Kidney (tissue), 13 donors: ENCODE measurements at regions not wholly inside any gene's neighbourhood (a gene's known extent, or its start where the extent isn't known, plus 50 kb on each side); places are given as distances from the start of the nearest gene placed in this dataset.

Experiments used
- DNase-seq, 5 donors: peaks; one replicate each; pipeline ENCODE4 v3.0.0-alpha.2; 2013 to 2020
- FAIRE-seq: peaks from 2 replicates; lab custom pipeline; 2012; peaks lifted over from hg19 to GRCh38; lab: Jason Lieb, UNC
- H3K27ac ChIP-seq, 2 donors: one replicate each; pipeline ENCODE4 v1.7.0; 2013; ENCODE audit warnings: low read depth in 2 of 2, low read length in 2 of 2, inconsistent platforms in 1 of 2
- H3K27me3 ChIP-seq: one replicate; pipeline ENCODE4 v1.7.1; 2013; ENCODE audit warnings: low read length, inconsistent platforms; ENCODE audit not compliant: control insufficient read depth, insufficient read depth
- H3K36me3 ChIP-seq, 3 donors: one replicate each; pipeline versions ENCODE4 v1.7.0 to v1.7.1; 2013; ENCODE audit warnings: low read length in 3 of 3, control low read depth in 1 of 3, inconsistent platforms in 1 of 3; ENCODE audit not compliant: insufficient read depth in 3 of 3, control insufficient read depth in 2 of 3
- H3K4me1 ChIP-seq, 3 donors: one replicate each; pipeline versions ENCODE4 v1.7.0 to v1.7.1; 2013; ENCODE audit warnings: low read length in 3 of 3, inconsistent platforms in 1 of 3, low read depth in 1 of 3; ENCODE audit not compliant: control insufficient read depth in 2 of 3, insufficient read depth in 2 of 3
- H3K4me3 ChIP-seq, 3 donors: one replicate each; pipeline versions ENCODE4 v1.7.0 to v1.8.1; 2013; ENCODE audit warnings: low read length in 3 of 3, control low read depth in 1 of 3, inconsistent platforms in 1 of 3
- H3K9ac ChIP-seq, 3 donors: one replicate each; pipeline versions ENCODE4 v1.7.0 to v1.7.1; 2013; ENCODE audit warnings: low read length in 3 of 3, control low read depth in 1 of 3, inconsistent platforms in 1 of 3
- H3K9me3 ChIP-seq, 3 donors: one replicate each; pipeline versions ENCODE4 v1.7.0 to v1.7.1; 2013; ENCODE audit warnings: low read length in 3 of 3, control low read depth in 1 of 3, inconsistent platforms in 1 of 3; ENCODE audit not compliant: control insufficient read depth in 2 of 3, insufficient read depth in 1 of 3
- intact Hi-C: fragments of 100-400 bp; cut with DNase I; formaldehyde crosslinking; loops from one replicate; pipeline ENCODE4 v1.11.1; 2022
- TF ChIP-seq, protein P1 (sequence below): IDR thresholded peaks from 3 replicates; pipeline ENCODE4 v1.5.1; 2012; ENCODE audit warnings: mild to moderate bottlenecking, moderate library complexity, borderline replicate concordance; ENCODE audit not compliant: insufficient read depth; ENCODE audit errors: extremely low read depth
- donor health status: control.
- donor health status: control.
- donor health status: control.
- donor health status: control.
- donor health status: control.
- donor health status: DM: yes; HTN: yes; CAD: no.
- donor health status: Normal renal cell carcinoma (clear cell type).

DNA sequence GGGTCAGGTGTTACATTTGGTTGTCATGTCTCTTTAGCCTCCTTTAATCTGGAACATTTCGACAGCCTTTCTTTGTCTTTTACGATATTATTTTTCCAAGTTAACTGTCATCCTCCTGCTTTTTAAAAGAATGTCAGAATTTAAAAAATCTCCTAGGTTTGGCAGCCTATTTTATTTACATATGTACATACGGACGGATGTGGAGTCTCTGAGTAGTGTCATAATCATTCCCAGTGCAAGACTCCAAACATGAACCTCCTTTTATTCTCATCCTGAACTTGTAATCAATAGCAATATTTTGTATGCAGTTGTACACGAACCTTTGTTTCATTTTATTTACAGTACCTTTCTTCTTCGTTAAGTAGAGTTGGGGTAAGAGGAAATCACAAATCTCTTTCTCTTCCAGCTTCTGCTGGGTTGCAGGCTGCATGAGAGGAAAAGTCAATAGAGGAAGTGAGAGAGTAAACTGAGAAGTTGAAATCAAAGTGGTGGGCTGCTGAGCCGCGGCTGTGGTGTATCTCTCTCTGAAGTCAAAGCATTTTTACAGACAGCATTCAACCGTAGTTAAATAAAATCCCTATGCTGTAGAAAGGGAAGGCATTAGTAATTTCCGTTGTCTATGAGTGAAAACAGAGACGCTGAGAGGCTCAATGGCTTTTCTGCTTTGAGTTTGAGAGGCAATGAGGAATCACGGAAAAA lies 53.9 kb upstream of the RPS6KA3 start:
- no peaks in the 10 kb centered on the region for H3K4me1 ChIP-seq
- H3K9ac ChIP-seq: no peak overlapping the region
- H3K36me3 ChIP-seq: no peaks in the 10 kb centered on the region
- intact Hi-C loops: no loop called here
- FAIRE-seq (no peak), DNase-seq (peak in 1 of 5 donors; percentile 4)
- no peaks in the 10 kb centered on the region for H3K9me3 ChIP-seq
- TF ChIP-seq, protein P1, sequence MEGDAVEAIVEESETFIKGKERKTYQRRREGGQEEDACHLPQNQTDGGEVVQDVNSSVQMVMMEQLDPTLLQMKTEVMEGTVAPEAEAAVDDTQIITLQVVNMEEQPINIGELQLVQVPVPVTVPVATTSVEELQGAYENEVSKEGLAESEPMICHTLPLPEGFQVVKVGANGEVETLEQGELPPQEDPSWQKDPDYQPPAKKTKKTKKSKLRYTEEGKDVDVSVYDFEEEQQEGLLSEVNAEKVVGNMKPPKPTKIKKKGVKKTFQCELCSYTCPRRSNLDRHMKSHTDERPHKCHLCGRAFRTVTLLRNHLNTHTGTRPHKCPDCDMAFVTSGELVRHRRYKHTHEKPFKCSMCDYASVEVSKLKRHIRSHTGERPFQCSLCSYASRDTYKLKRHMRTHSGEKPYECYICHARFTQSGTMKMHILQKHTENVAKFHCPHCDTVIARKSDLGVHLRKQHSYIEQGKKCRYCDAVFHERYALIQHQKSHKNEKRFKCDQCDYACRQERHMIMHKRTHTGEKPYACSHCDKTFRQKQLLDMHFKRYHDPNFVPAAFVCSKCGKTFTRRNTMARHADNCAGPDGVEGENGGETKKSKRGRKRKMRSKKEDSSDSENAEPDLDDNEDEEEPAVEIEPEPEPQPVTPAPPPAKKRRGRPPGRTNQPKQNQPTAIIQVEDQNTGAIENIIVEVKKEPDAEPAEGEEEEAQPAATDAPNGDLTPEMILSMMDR: no peak
- H3K4me3 ChIP-seq: no peak overlapping the region
- H3K27ac ChIP-seq: no peak overlapping the region
- peaks cover 7% of the 10 kb centered on the region for H3K27me3 ChIP-seq

DNA sequence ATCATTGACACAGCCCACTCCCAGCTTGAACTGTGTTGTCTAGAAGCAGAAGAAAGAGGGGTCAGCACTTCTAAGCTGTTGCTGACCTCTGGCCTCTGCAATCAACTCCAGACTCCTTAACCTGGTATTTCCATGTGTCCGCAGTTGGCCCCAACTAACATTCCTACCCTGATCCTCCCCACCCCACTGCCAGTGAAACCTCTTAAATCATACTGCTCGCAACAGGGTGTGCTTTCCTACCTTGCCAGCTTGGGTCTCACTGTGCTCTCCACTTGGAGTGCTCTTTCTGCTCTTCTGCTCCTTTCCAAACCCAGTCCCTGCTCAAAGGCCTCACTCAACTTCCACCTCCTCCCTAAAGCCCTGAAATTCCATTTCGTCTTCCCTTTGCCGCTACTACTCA lies 52.3 kb upstream of the RPS6KA3 start:
- Histone ChIP-seq H3K9me3 (no peaks in the 10 kb centered on the region), H3K27me3 (peaks cover 7% of the 10 kb centered on the region), H3K4me1 (no peaks in the 10 kb centered on the region), H3K36me3 (no peaks in the 10 kb centered on the region), H3K9ac (no peak overlapping the region), H3K27ac (no peak overlapping the region), H3K4me3 (no peak overlapping the region)
- TF ChIP-seq, protein P1: no peak
- FAIRE-seq (no peak), DNase-seq (no peak)
- intact Hi-C loops: no loop called here

DNA sequence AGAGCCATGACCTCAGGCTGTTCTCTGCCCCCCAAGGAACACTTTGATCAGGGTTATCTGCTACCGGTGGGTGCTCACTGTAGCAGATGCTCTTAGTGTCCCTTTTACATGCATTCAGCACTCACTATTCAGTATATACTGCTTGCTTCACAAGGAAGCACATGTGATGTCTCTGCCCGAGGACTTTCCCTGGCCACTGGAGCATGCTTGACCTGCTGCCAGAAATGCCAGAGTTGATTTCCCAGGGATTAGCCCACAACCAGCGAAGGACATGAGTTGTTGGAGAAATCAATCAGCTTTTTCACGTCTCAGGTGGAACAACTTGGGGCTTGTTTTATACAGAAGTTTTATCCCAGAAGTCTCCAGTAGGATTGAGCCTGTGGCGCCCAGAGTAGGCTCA lies 51.2 kb upstream of the RPS6KA3 start:
- H3K4me1 ChIP-seq: no peaks in the 10 kb centered on the region
- no peak for FAIRE-seq
- intact Hi-C loops: no loop called here
- H3K36me3 ChIP-seq: no peaks in the 10 kb centered on the region
- no peak overlapping the region for H3K27ac ChIP-seq
- H3K4me3 ChIP-seq: no peak overlapping the region
- no peak overlapping the region for H3K9ac ChIP-seq
- no peak for DNase-seq
- peaks cover 4% of the 10 kb centered on the region for H3K27me3 ChIP-seq
- no peaks in the 10 kb centered on the region for H3K9me3 ChIP-seq
- TF ChIP-seq, protein P1: no peak
